ENCODE measurements at regions not wholly inside any gene's neighbourhood (a gene's known extent, or its start where the extent isn't known, plus 50 kb on each side); places are given as distances from the start of the nearest gene placed in this dataset.

- TF ChIP-seq CTCF (conservative IDR thresholded peaks at IDR 0.05; ENCODE audit: low read depth, low read length) (no peak), EZH2 (IDR thresholded peaks at IDR 0.05; ENCODE audit: low read length, unreplicated experiment) (no peak), EZH2phosphoT487 (IDR thresholded peaks at IDR 0.05; ENCODE audit: borderline replicate concordance, low read length) (no peak)
Observed at GRCh38 chr2:128921751-128922150, 603.1 kb upstream of the HS6ST1 start.
